Activated CD4-positive, CD25-positive, alpha-beta regulatory T cell treated with anti-CD3 and anti-CD28 coated beads, Interleukin-2, amount 50 U/mL, for 72 hours (primary cell): ENCODE measurements at regions not wholly inside any gene's neighbourhood (a gene's known extent, or its start where the extent isn't known, plus 50 kb on each side); places are given as distances from the start of the nearest gene placed in this dataset.
"Not testable (repeated sequence)": the region's sequence is repeated elsewhere in the genome, so short reads cannot be mapped to it uniquely, and the experiment has no call there.

ENCODE experiments used
- DNase-seq: peaks from one replicate; pipeline ENCODE4 v3.0.0; 2021

DNA sequence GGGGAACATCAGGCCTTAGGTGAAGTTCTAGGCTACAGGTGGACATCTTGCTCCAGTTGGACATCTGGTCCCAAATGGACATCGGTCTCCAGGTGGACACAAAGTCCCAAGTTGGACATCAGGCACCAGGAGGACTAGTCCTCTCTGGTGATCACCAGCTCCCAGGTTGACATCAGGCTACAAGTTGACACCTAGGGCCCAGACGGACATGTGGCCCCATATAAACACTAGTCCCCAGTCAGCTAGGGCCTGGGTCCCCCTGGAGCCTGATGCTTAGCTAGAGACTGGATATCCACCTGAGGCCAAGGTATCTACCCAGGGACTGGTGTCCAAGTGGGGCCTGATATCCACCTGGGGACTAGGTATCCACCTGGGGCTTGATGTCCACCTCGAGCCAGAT lies 75.8 kb upstream of the ZNF337 start:
- DNase-seq = not testable (repeated sequence)

DNA sequence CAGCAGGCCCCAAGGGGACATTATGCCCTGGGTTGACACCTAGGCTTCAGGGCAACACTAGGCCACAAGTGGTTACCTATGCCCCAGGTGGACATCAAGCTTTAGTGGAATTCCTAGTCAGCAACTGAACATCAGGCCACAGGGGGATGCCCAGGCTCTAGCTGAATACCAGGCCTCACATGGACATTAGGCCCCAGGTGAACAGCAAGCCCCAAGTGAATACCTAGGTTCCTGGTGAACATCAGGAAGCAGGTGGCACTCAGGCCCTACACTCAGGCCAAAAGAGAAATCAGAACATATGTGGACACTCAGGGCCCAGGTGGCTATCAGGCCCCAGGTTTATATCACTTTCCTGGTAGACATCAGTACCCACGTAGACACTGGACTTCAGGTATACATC lies 75.2 kb upstream of the ZNF337 start:
- DNase-seq = not testable (repeated sequence)

DNA sequence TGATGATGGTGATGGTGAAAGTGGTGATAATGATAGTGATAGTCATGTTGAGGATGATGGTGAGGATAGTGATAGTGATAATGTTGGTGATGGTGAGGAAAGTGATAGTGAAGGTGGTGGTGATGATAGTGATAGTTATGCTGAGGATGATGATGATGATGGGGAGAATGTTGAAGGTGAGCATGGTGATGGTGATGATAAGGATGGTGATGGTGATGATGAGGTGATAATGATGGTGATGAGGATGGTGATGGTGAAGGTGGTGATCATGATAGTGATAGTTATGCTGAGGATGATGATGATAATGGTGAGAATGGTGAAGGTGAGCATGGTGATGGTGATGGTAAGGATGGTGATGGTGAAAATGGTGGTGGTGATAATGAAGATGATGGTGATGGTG lies 64.9 kb upstream of the ZNF337 start:
- no peak for DNase-seq

DNA sequence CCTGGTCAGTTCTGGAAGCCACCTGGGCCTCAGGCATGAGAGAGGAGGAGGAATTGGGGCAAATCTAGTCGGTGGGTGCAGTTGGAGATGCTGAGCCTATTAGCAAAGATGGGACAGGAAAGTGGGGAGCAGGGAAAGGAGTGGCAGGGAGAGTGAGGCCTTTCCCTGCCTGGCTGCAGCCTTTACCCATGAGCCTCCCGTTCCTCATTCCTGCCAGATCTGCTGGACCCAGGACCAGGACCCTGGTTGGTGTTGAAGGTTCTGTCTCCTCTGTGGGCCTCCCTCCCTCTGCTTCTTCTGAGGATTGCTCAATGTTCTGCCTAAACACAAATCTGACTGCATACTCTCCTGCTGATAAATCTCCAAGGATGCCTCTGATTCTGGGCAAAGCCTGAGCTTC lies 64.4 kb upstream of the ZNF337 start:
- DNase-seq = not testable (repeated sequence)

DNA sequence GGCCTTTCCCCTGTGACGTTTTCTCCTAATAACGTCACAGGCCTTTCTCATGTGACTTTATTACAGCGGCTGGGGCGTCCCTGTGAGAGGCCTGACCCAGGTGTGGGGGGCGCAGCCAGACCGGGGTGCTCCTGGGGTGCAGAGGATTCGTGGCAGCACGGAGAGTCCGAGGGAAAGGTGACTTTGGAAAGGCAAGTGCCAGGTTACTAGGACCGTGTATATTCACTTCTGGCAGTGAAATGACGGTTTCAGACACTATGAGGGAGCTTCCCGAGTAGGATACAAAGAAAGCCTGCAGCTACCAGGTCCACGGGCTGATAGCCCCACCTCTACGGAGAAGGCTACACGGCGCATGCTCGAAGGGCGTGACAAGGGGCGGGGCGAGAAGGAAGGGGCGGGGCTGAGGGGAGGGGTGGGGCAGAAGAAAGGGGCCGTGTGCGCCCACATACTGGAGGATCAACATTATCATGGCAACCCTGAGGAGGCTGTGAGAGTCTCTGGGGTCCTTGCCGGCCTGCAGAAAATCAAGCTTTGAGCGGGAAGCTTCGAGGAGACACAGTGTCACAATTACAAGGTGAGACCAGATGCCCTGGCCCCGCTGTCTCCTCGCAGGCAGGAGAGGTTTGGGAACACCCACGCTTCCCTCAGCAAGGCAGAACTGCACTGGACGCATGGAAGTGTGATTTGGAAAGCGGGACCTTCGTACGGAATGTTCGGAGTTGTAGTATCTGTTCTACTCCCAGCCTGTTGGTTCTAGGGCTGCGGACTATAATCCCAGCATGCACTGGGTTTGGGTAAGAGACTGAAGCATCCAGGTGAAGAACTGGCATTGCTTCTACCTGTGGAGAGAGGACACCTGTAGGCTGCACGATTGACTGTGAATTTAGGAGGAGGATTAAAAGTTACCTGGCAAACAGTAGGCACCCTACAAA lies 54.4 kb upstream of the ZNF337 start:
- DNase-seq = peak; percentile 53

DNA sequence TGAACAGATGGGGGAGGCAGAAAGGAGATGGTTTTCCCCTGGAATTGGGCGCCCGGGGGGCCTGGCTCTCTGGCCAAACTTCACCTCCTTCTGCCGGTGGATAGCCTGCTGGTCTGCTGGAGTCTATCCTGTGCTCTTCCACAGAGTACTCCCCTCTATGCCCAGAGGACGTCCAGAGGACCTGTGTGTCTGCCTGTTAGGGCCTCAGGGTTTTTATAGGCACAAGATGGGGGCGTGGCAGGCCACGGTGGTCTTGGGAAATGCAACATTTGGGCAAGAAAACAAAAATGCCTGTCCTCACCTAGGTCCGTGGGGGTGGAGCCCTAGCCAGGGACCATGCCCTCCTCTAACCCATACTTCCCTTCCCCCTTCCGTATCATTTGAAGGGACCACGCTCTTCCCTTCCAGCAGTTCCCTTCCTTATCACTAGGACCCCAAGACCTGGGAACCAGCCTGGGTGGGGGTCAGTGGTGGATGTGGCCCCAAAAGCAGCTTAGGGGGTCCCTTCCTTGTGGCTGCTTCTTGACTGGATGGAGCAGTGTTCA lies 53.6 kb upstream of the ZNF337 start:
- DNase-seq = no peak

- no peak for DNase-seq
These were observed 53.0 kb upstream of the ZNF337 start for GRCh38 chr20:25749649-25750048.
